HCT116 (cell line): ENCODE measurements at regions not wholly inside any gene's neighbourhood (a gene's known extent, or its start where the extent isn't known, plus 50 kb on each side); places are given as distances from the start of the nearest gene placed in this dataset.

Source experiments
- ATAC-seq: fragments of 200-7000 bp; cut with Tn5 transposase; 2 replicates; pipeline ENCODE4 v1.9.1; 2020; ENCODE audit warnings: mild to moderate bottlenecking, moderate library complexity
- BruUV-seq: library from RNA; stranded (reverse); fragments of 400-500 nt; replicated peaks from 2 replicates; lab custom pipeline; 2021; lab: Mats Ljungman, UMichigan
- CTCF ChIA-PET: fragments of 300-600 bp; sonication (Branson Sonifier 250); formaldehyde crosslinking; loops from one replicate; lab custom pipeline; 2021; ENCODE audit warnings: antibody characterized with exemption; lab: Charles Lee
- POLR2A ChIA-PET: fragments of 300-600, 350-600 bp; sonication (Branson Sonifier 250); formaldehyde crosslinking; loops from one replicate; lab custom pipeline; 2021; ENCODE audit warnings: antibody characterized with exemption; lab: Charles Lee
- RAD21 ChIA-PET, 2 experiments: fragments of 300-600 bp; sonication (Branson Sonifier 250); formaldehyde crosslinking; loops; one replicate each; lab custom pipeline; 2023; ENCODE audit warnings: low total read pairs in 2 of 2; ENCODE audit not compliant: uncharacterized antibody in 2 of 2, unreplicated experiment in 2 of 2, low non-redundant PET in 1 of 2; lab: Charles Lee
- DNase-seq: peaks from one replicate; pipeline ENCODE4 v3.0.0-alpha.2; 2010; ENCODE audit warnings: low read depth, low spot score
- H2AFZ ChIP-seq: fragments of 200-600 bp; shearing (Covaris generic), sonication (generic); 2 replicates; pipeline ENCODE4 v1.6.1; 2017; ENCODE audit warnings: low read depth, mixed run types, mixed read lengths, antibody characterized with exemption, low read length; ENCODE audit not compliant: poor library complexity, severe bottlenecking
- H3K27ac ChIP-seq: 2 replicates; pipeline ENCODE4 v1.5.1; 2012; ENCODE audit warnings: low read depth, low read length
- H3K27me3 ChIP-seq: fragments of 200-600 bp; sonication (generic); 2 replicates; pipeline ENCODE4 v1.6.1; 2016; ENCODE audit warnings: mixed run types, low read length, mixed read lengths; ENCODE audit not compliant: insufficient read depth
- H3K36me3 ChIP-seq, 2 experiments: fragments of 200-500 bp in 1 of 2; fragments of 200-600 bp in 1 of 2; sonication (Bioruptor generic) in 1 of 2; sonication (generic) in 1 of 2; 2 replicates each; pipeline versions ENCODE4 v1.5.1 to v1.6.1; 2014 to 2016; ENCODE audit warnings: low read length in 2 of 2, inconsistent platforms in 1 of 2, mixed read lengths in 1 of 2, mixed run types in 1 of 2; ENCODE audit not compliant: insufficient read depth in 2 of 2, control insufficient read depth in 1 of 2
- H3K4me1 ChIP-seq, 2 experiments: fragments of 200-600 bp in 1 of 2; sonication (generic) in 1 of 2; 2 replicates each; pipeline versions ENCODE4 v1.5.1 to v1.6.1; 2012 to 2017; ENCODE audit warnings: low read length in 2 of 2, inconsistent platforms in 1 of 2, mild to moderate bottlenecking in 1 of 2, mixed read lengths in 1 of 2, mixed run types in 1 of 2, moderate library complexity in 1 of 2; ENCODE audit not compliant: insufficient read depth in 2 of 2, control insufficient read depth in 1 of 2
- H3K4me2 ChIP-seq: fragments of 200-600 bp; sonication (generic); 2 replicates; pipeline ENCODE4 v1.6.1; 2017; ENCODE audit warnings: mixed run types, low read length, mixed read lengths
- H3K4me3 ChIP-seq, 2 experiments: fragments of 200-600 bp in 1 of 2; sonication (generic) in 1 of 2; replicated peaks in 1 of 2; 2 replicates each; pipeline ENCODE4 v1.5.1; 2011 to 2016; ENCODE audit warnings: low read length in 2 of 2, control low read depth in 1 of 2, low read depth in 1 of 2, mild to moderate bottlenecking in 1 of 2, mixed read lengths in 1 of 2, mixed run types in 1 of 2
- H3K79me2 ChIP-seq: fragments of 200-600 bp; sonication (generic); 2 replicates; pipeline ENCODE4 v1.6.1; 2017; ENCODE audit warnings: mild to moderate bottlenecking, mixed run types, low read length, moderate library complexity, mixed read lengths; ENCODE audit not compliant: insufficient read depth
- H3K9ac ChIP-seq: fragments of 200-600 bp; sonication (generic); 2 replicates; pipeline ENCODE4 v1.6.1; 2016; ENCODE audit warnings: low read length, mixed read lengths
- H3K9me2 ChIP-seq: fragments of 200-600 bp; sonication (generic), shearing (Covaris generic); 2 replicates; pipeline ENCODE4 v1.6.1; 2017; ENCODE audit warnings: mixed run types, mild to moderate bottlenecking, moderate library complexity; ENCODE audit not compliant: insufficient read depth
- H3K9me3 ChIP-seq, 2 experiments: fragments of 200-500 bp in 1 of 2; fragments of 200-600 bp in 1 of 2; sonication (Bioruptor generic) in 1 of 2; sonication (generic) in 1 of 2; 2 replicates each; pipeline ENCODE4 v1.6.1; 2014 to 2017; ENCODE audit warnings: low read length in 2 of 2, mixed read lengths in 2 of 2, inconsistent platforms in 1 of 2, low read depth in 1 of 2, mild to moderate bottlenecking in 1 of 2, mixed run types in 1 of 2, moderate library complexity in 1 of 2; ENCODE audit not compliant: control insufficient read depth in 1 of 2, insufficient read depth in 1 of 2
- H4K20me1 ChIP-seq: fragments of 200-600 bp; sonication (generic), shearing (Covaris generic); 2 replicates; pipeline ENCODE4 v1.6.1; 2017; ENCODE audit warnings: mixed run types, mild to moderate bottlenecking, moderate library complexity; ENCODE audit not compliant: insufficient read depth
- CEBPB ChIP-seq: IDR thresholded peaks from 2 replicates; pipeline ENCODE4 v1.6.1; 2012; ENCODE audit warnings: low read depth
- EGR1 ChIP-seq: IDR thresholded peaks from 2 replicates; pipeline ENCODE4 v1.6.1; 2012; ENCODE audit warnings: low read depth
- ELF1 ChIP-seq: IDR thresholded peaks from 2 replicates; pipeline ENCODE4 v1.6.1; 2012; ENCODE audit warnings: low read depth, borderline replicate concordance
- EZH2 ChIP-seq: fragments of 200-600 bp; sonication (generic); IDR thresholded peaks from 2 replicates; pipeline ENCODE4 v1.6.1; 2017; ENCODE audit warnings: antibody characterized with exemption, mixed run types
- EZH2phosphoT487 ChIP-seq: fragments of 200-600 bp; IDR thresholded peaks from 2 replicates; pipeline ENCODE4 v1.6.1; 2018; ENCODE audit warnings: antibody characterized with exemption, borderline replicate concordance
- FOSL1 ChIP-seq: IDR thresholded peaks from 2 replicates; pipeline ENCODE4 v1.6.1; 2012; ENCODE audit warnings: low read depth
- JUND ChIP-seq: IDR thresholded peaks from 2 replicates; pipeline ENCODE4 v1.6.1; 2012
- POLR2A ChIP-seq: IDR thresholded peaks from 2 replicates; pipeline ENCODE4 v1.7.0; 2011; ENCODE audit warnings: borderline replicate concordance; ENCODE audit not compliant: insufficient read depth, insufficient read length; ENCODE audit errors: extremely low read depth
- REST ChIP-seq: IDR thresholded peaks from 2 replicates; pipeline ENCODE4 v1.6.1; 2012; ENCODE audit warnings: low read depth
- SIN3A ChIP-seq: IDR thresholded peaks from 2 replicates; pipeline ENCODE4 v1.6.1; 2012; ENCODE audit warnings: low read depth
- SP1 ChIP-seq: IDR thresholded peaks from 2 replicates; pipeline ENCODE4 v1.6.1; 2012; ENCODE audit warnings: low read depth
- SRF ChIP-seq: IDR thresholded peaks from 2 replicates; pipeline ENCODE4 v1.6.1; 2012; ENCODE audit warnings: low read depth
- TCF7L2 ChIP-seq: IDR thresholded peaks from 2 replicates; pipeline ENCODE4 v1.7.0; 2011; ENCODE audit warnings: borderline replicate concordance, inconsistent platforms; ENCODE audit not compliant: insufficient read depth, insufficient read length; ENCODE audit errors: extremely low read depth
- ZFX ChIP-seq: fragments of 450-650 bp; IDR thresholded peaks from 2 replicates; pipeline ENCODE4 v1.6.1; 2017
- ZNF274 ChIP-seq: fragments of 200-500 bp; sonication (Bioruptor generic); IDR thresholded peaks from 2 replicates; pipeline ENCODE4 v1.6.1; 2014; ENCODE audit warnings: mild to moderate bottlenecking, low read depth, low read length, inconsistent platforms
- intact Hi-C: fragments of 100-400 bp; cut with micrococcal nuclease; formaldehyde crosslinking; loops from 2 replicates; pipeline ENCODE4 v1.10.0; 2022
- TF ChIP-seq, protein P1 (sequence below): IDR thresholded peaks from 2 replicates; pipeline ENCODE4 v1.6.1; 2012
- TF ChIP-seq, protein P2 (sequence below): IDR thresholded peaks from 2 replicates; pipeline ENCODE4 v1.6.1; 2012

GRCh38 chr5:87872986-87873385, 395.7 kb downstream of the TMEM161B start:
- Histone ChIP-seq H4K20me1 (no peaks in the 10 kb centered on the region), H3K27me3 (no peaks in the 10 kb centered on the region), H3K4me3 (no peak overlapping the region), H3K36me3 (no peaks in the 10 kb centered on the region), H3K9ac (no peak overlapping the region), H3K4me1 (no peaks in the 10 kb centered on the region), H3K4me2 (no peak overlapping the region), H3K79me2 (no peaks in the 10 kb centered on the region), H3K27ac (no peak overlapping the region), H3K9me2 (no peaks in the 10 kb centered on the region), H2AFZ (no peak overlapping the region), H3K9me3 (no peaks in the 10 kb centered on the region)
- no peak for ATAC-seq
- RAD21 ChIA-PET, result no interaction called here
- TF ChIP-seq JUND (no peak), POLR2A (no peak), SP1 (no peak), SIN3A (no peak), CEBPB (no peak), ZFX (no peak), ZNF274 (no peak), EZH2 (no peak), EZH2phosphoT487 (no peak), FOSL1 (no peak), REST (no peak), TCF7L2 (no peak), SRF (no peak), ELF1 (no peak), EGR1 (no peak)
- TF ChIP-seq, protein P1, sequence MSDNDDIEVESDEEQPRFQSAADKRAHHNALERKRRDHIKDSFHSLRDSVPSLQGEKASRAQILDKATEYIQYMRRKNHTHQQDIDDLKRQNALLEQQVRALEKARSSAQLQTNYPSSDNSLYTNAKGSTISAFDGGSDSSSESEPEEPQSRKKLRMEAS, result no peak
- TF ChIP-seq, protein P2, sequence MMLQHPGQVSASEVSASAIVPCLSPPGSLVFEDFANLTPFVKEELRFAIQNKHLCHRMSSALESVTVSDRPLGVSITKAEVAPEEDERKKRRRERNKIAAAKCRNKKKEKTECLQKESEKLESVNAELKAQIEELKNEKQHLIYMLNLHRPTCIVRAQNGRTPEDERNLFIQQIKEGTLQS, result no peak
- BruUV-seq, result no TSS peak
- no peak for DNase-seq
- POLR2A ChIA-PET, result no interaction called here
- CTCF ChIA-PET, result no interaction called here
- intact Hi-C loops, result no loop called here
